CD8-positive, alpha-beta memory T cell (primary cell): ENCODE measurements at regions not wholly inside any gene's neighbourhood (a gene's known extent, or its start where the extent isn't known, plus 50 kb on each side); places are given as distances from the start of the nearest gene placed in this dataset.
"Not testable (repeated sequence)": the region's sequence is repeated elsewhere in the genome, so short reads cannot be mapped to it uniquely, and the experiment has no call there.

Experiments
- CTCF ChIA-PET: fragments of 350-600 bp; sonication (Branson Sonifier 250); formaldehyde crosslinking; loops from one replicate; lab custom pipeline; 2021; ENCODE audit warnings: antibody characterized with exemption; lab: Charles Lee
- POLR2A ChIA-PET: fragments of 350-600 bp; sonication (Branson Sonifier 250); formaldehyde crosslinking; loops from one replicate; lab custom pipeline; 2021; ENCODE audit warnings: antibody characterized with exemption; lab: Charles Lee
- DNase-seq, 5 donors: peaks; one replicate each; pipeline versions ENCODE4 v3.0.0 to v3.0.0-alpha.2; 2020 to 2022; ENCODE audit warnings: mixed read lengths in 1 of 5
- H3K27ac ChIP-seq: one replicate; pipeline ENCODE4 v1.7.0; 2013; ENCODE audit warnings: low read depth, mild to moderate bottlenecking, low read length, moderate library complexity
- H3K27me3 ChIP-seq: 2 replicates; pipeline ENCODE4 v1.7.0; 2013; ENCODE audit warnings: low read length, mild to moderate bottlenecking; ENCODE audit not compliant: insufficient read depth, poor library complexity, severe bottlenecking
- H3K36me3 ChIP-seq: 2 replicates; pipeline ENCODE4 v1.7.0; 2013; ENCODE audit warnings: mild to moderate bottlenecking, low read length, moderate library complexity; ENCODE audit not compliant: insufficient read depth
- H3K4me1 ChIP-seq: 2 replicates; pipeline ENCODE4 v1.7.0; 2013; ENCODE audit warnings: mild to moderate bottlenecking, low read length, moderate library complexity; ENCODE audit not compliant: insufficient read depth
- H3K4me3 ChIP-seq: 2 replicates; pipeline ENCODE4 v1.7.0; 2013; ENCODE audit warnings: mild to moderate bottlenecking, low read length
- H3K9me3 ChIP-seq: 2 replicates; pipeline ENCODE4 v1.7.0; 2013; ENCODE audit warnings: mild to moderate bottlenecking, low read length
- H3K27ac Mint-ChIP-seq, 8 donors: one replicate each; pipeline ENCODE4 v1.8.0; 2020 to 2021; ENCODE audit warnings: mixed read lengths in 8 of 8, mild to moderate bottlenecking in 6 of 8, inconsistent platforms in 3 of 8, moderate library complexity in 3 of 8
- H3K27me3 Mint-ChIP-seq, 2 donors: one replicate each; pipeline ENCODE4 v1.8.0; 2020 to 2021; ENCODE audit warnings: mixed read lengths in 2 of 2, mild to moderate bottlenecking in 1 of 2, moderate library complexity in 1 of 2
- H3K36me3 Mint-ChIP-seq, 3 donors: one replicate each; pipeline ENCODE4 v1.8.0; 2020 to 2021; ENCODE audit warnings: mixed read lengths in 3 of 3, inconsistent platforms in 1 of 3, mild to moderate bottlenecking in 1 of 3
- H3K4me1 Mint-ChIP-seq, 3 donors: one replicate each; pipeline ENCODE4 v1.8.0; 2020 to 2021; ENCODE audit warnings: mixed read lengths in 3 of 3, inconsistent platforms in 1 of 3, mild to moderate bottlenecking in 1 of 3
- H3K4me3 Mint-ChIP-seq, 7 donors: one replicate each; pipeline ENCODE4 v1.8.0; 2020 to 2021; ENCODE audit warnings: mixed read lengths in 7 of 7, mild to moderate bottlenecking in 6 of 7, moderate library complexity in 4 of 7, inconsistent platforms in 2 of 7
- H3K9me3 Mint-ChIP-seq, 5 donors: one replicate each; pipeline ENCODE4 v1.8.0; 2020 to 2022; ENCODE audit warnings: mixed read lengths in 5 of 5, mild to moderate bottlenecking in 3 of 5, moderate library complexity in 2 of 5, inconsistent platforms in 1 of 5

- Histone ChIP-seq H3K27ac (no peak overlapping the region), H3K9me3 (no peaks in the 10 kb centered on the region), H3K27me3 (no peaks in the 10 kb centered on the region), H3K4me3 (no peak overlapping the region), H3K36me3 (no peaks in the 10 kb centered on the region), H3K4me1 (no peaks in the 10 kb centered on the region)
- Mint-ChIP-seq H3K27me3 (no peaks in the 10 kb centered on the region), H3K4me3 (no peak overlapping the region), H3K4me1 (no peaks in the 10 kb centered on the region), H3K36me3 (peaks cover 0 to 3% (median 0%) of the 10 kb centered on the region in 3 donors), H3K27ac (no peak overlapping the region), H3K9me3 (peaks cover 1 to 29% (median 6%) of the 10 kb centered on the region in 5 donors)
- no peak for DNase-seq
- ChIA-PET CTCF (no interaction called here), POLR2A (no interaction called here)
Observed at GRCh38 chr14:28152453-28153044, 614.0 kb upstream of the FOXG1 start.

GRCh38 chr14:28157289-28157869 is 609.2 kb upstream of the FOXG1 start:
- H3K4me1 ChIP-seq = no peaks in the 10 kb centered on the region
- Mint-ChIP-seq H3K36me3 (peaks cover 0 to 3% (median 0%) of the 10 kb centered on the region in 3 donors), H3K9me3 (peaks cover 2 to 41% (median 10%) of the 10 kb centered on the region in 5 donors), H3K4me3 (no peak overlapping the region), H3K4me1 (no peaks in the 10 kb centered on the region), H3K27ac (no peak overlapping the region), H3K27me3 (no peaks in the 10 kb centered on the region)
- no peaks in the 10 kb centered on the region for H3K36me3 ChIP-seq
- no peak for DNase-seq
- no peaks in the 10 kb centered on the region for H3K9me3 ChIP-seq
- no peaks in the 10 kb centered on the region for H3K27me3 ChIP-seq
- no peak overlapping the region for H3K4me3 ChIP-seq
- CTCF ChIA-PET = no interaction called here
- POLR2A ChIA-PET = no interaction called here
- no peak overlapping the region for H3K27ac ChIP-seq

GRCh38 chr14:28157887-28158791 is 608.4 kb upstream of the FOXG1 start:
- DNase-seq = no peak
- Mint-ChIP-seq H3K36me3 (peaks cover 0 to 3% (median 0%) of the 10 kb centered on the region in 3 donors), H3K27me3 (no peaks in the 10 kb centered on the region), H3K27ac (no peak overlapping the region), H3K4me1 (no peaks in the 10 kb centered on the region), H3K4me3 (no peak overlapping the region), H3K9me3 (peaks cover 2 to 38% (median 10%) of the 10 kb centered on the region in 5 donors)
- H3K9me3 ChIP-seq = no peaks in the 10 kb centered on the region
- H3K4me3 ChIP-seq = no peak overlapping the region
- no peaks in the 10 kb centered on the region for H3K4me1 ChIP-seq
- POLR2A ChIA-PET = no interaction called here
- no peaks in the 10 kb centered on the region for H3K36me3 ChIP-seq
- CTCF ChIA-PET = no interaction called here
- H3K27ac ChIP-seq = no peak overlapping the region
- no peaks in the 10 kb centered on the region for H3K27me3 ChIP-seq

GRCh38 chr14:28161040-28161439 is 605.5 kb upstream of the FOXG1 start:
- Histone ChIP-seq H3K4me1 (no peaks in the 10 kb centered on the region), H3K4me3 (no peak overlapping the region), H3K9me3 (no peaks in the 10 kb centered on the region), H3K36me3 (no peaks in the 10 kb centered on the region), H3K27ac (no peak overlapping the region), H3K27me3 (no peaks in the 10 kb centered on the region)
- Mint-ChIP-seq H3K27me3 (no peaks in the 10 kb centered on the region), H3K27ac (no peak overlapping the region), H3K9me3 (peaks cover 6 to 34% (median 11%) of the 10 kb centered on the region in 5 donors), H3K4me3 (no peak overlapping the region), H3K4me1 (no peaks in the 10 kb centered on the region), H3K36me3 (peaks cover 0 to 3% (median 0%) of the 10 kb centered on the region in 3 donors)
- CTCF ChIA-PET = no interaction called here
- no peak for DNase-seq
- POLR2A ChIA-PET = no interaction called here

GRCh38 chr14:28163233-28163632 is 603.4 kb upstream of the FOXG1 start:
- H3K9me3 ChIP-seq = no peaks in the 10 kb centered on the region
- Mint-ChIP-seq H3K27ac (no peak overlapping the region), H3K9me3 (peaks cover 8 to 34% (median 10%) of the 10 kb centered on the region in 5 donors), H3K36me3 (no peaks in the 10 kb centered on the region), H3K4me1 (no peaks in the 10 kb centered on the region), H3K27me3 (no peaks in the 10 kb centered on the region), H3K4me3 (no peak overlapping the region)
- ChIA-PET POLR2A (no interaction called here), CTCF (no interaction called here)
- H3K27ac ChIP-seq = no peak overlapping the region
- no peak overlapping the region for H3K4me3 ChIP-seq
- H3K4me1 ChIP-seq = no peaks in the 10 kb centered on the region
- DNase-seq = no peak
- no peaks in the 10 kb centered on the region for H3K36me3 ChIP-seq
- no peaks in the 10 kb centered on the region for H3K27me3 ChIP-seq

- ChIA-PET CTCF (no interaction called here), POLR2A (no interaction called here)
- Mint-ChIP-seq H3K9me3 (peaks cover 8 to 33% (median 15%) of the 10 kb centered on the region in 5 donors), H3K36me3 (no peaks in the 10 kb centered on the region), H3K27me3 (no peaks in the 10 kb centered on the region), H3K27ac (no peak overlapping the region), H3K4me3 (no peak overlapping the region), H3K4me1 (no peaks in the 10 kb centered on the region)
- DNase-seq = no peak
- no peak overlapping the region for H3K4me3 ChIP-seq
- no peaks in the 10 kb centered on the region for H3K9me3 ChIP-seq
- H3K27ac ChIP-seq = no peak overlapping the region
- no peaks in the 10 kb centered on the region for H3K36me3 ChIP-seq
- no peaks in the 10 kb centered on the region for H3K27me3 ChIP-seq
- no peaks in the 10 kb centered on the region for H3K4me1 ChIP-seq
Observed at GRCh38 chr14:28163897-28164296, 602.7 kb upstream of the FOXG1 start.

- H3K9me3 ChIP-seq, H3K36me3 Mint-ChIP-seq, H3K4me1 ChIP-seq, DNase-seq, H3K27ac ChIP-seq, CTCF ChIA-PET, H3K4me3 ChIP-seq, POLR2A ChIA-PET, H3K4me3 Mint-ChIP-seq, H3K36me3 ChIP-seq, H3K27ac Mint-ChIP-seq, H3K4me1 Mint-ChIP-seq, H3K27me3 Mint-ChIP-seq, H3K27me3 ChIP-seq: not testable (repeated sequence)
- peaks cover 0 to 17% (median 4%) of the 10 kb centered on the region in 5 donors for H3K9me3 Mint-ChIP-seq
Observed at GRCh38 chr14:28187902-28188830, 578.4 kb upstream of the FOXG1 start.
